ENCODE measurements at regions not wholly inside any gene's neighbourhood (a gene's known extent, or its start where the extent isn't known, plus 50 kb on each side); places are given as distances from the start of the nearest gene placed in this dataset.

DNA sequence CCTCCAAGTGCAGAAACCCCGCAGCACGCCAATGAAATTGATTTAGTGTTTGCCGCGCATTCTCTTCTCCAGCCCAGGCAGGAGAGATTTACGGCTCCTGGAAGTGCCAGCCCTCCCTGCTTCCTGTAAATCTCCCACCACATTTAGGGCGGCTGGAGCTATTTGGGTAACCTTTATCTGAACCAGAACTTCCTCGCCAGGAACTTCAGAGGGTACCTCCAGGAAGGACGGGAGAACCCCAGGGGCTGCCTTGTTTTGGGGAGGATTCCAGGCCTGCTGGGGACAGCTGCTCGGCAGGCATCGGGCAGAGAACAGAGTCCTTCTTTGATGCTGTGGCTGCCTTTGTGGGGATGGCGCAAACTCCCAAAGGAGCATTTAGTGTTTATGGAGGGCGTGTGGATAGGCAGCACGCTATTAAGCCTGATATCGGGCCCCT is 122.0 kb upstream of the MYCN start:
- ChIA-PET CTCF (no interaction called here), POLR2A (no interaction called here)
- Mint-ChIP-seq H3K4me1 (ENCODE audit: insufficient read depth, unreplicated experiment) (no peaks in the 10 kb centered on the region), H3K9me3 (ENCODE audit: unreplicated experiment) (no peaks in the 10 kb centered on the region), H3K4me3 (ENCODE audit: unreplicated experiment) (no peak overlapping the region), H3K27me3 (ENCODE audit: insufficient read depth, unreplicated experiment) (peaks cover 36% of the 10 kb centered on the region), H3K36me3 (ENCODE audit: insufficient read depth, unreplicated experiment) (no peaks in the 10 kb centered on the region), H3K27ac (ENCODE audit: low read depth, unreplicated experiment) (no peak overlapping the region)
- BruUV-seq (replicated peaks): no TSS peak
- no peak for DNase-seq (ENCODE audit: unreplicated experiment)
- intact Hi-C loops (cut with micrococcal nuclease): no loop called here
- TF ChIP-seq, protein P1, sequence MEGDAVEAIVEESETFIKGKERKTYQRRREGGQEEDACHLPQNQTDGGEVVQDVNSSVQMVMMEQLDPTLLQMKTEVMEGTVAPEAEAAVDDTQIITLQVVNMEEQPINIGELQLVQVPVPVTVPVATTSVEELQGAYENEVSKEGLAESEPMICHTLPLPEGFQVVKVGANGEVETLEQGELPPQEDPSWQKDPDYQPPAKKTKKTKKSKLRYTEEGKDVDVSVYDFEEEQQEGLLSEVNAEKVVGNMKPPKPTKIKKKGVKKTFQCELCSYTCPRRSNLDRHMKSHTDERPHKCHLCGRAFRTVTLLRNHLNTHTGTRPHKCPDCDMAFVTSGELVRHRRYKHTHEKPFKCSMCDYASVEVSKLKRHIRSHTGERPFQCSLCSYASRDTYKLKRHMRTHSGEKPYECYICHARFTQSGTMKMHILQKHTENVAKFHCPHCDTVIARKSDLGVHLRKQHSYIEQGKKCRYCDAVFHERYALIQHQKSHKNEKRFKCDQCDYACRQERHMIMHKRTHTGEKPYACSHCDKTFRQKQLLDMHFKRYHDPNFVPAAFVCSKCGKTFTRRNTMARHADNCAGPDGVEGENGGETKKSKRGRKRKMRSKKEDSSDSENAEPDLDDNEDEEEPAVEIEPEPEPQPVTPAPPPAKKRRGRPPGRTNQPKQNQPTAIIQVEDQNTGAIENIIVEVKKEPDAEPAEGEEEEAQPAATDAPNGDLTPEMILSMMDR (IDR thresholded peaks at IDR 0.05; ENCODE audit: unreplicated experiment): no peak

DNA sequence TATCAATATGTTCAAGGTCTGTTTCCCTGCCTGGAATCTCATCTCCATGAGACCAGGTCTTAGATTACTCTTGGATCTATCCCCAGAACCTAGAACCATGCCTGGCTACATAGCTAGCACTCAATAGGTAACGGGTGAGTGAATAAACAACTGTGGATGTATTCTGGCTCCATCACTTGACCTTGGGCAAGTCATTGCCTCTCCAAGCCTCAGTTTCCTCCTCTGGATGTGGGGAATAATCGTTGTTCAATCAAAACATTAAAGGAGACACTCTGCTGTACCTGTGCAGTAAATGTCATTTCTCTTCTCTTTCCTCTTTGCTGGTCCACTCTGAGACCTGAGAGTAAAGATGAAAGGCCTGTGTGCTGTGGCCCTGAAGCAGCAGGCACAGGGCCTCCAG is 121.5 kb upstream of the MYCN start:
- H3K36me3 Mint-ChIP-seq (ENCODE audit: insufficient read depth, unreplicated experiment): no peaks in the 10 kb centered on the region
- no peaks in the 10 kb centered on the region for H3K4me1 Mint-ChIP-seq (ENCODE audit: insufficient read depth, unreplicated experiment)
- CTCF ChIA-PET: no interaction called here
- H3K4me3 Mint-ChIP-seq (ENCODE audit: unreplicated experiment): no peak overlapping the region
- TF ChIP-seq, protein P1 (IDR thresholded peaks at IDR 0.05; ENCODE audit: unreplicated experiment): no peak
- H3K27me3 Mint-ChIP-seq (ENCODE audit: insufficient read depth, unreplicated experiment): peaks cover 30% of the 10 kb centered on the region
- POLR2A ChIA-PET: no interaction called here
- no peak for DNase-seq (ENCODE audit: unreplicated experiment)
- BruUV-seq (replicated peaks): no TSS peak
- intact Hi-C loops (cut with micrococcal nuclease): no loop called here
- no peaks in the 10 kb centered on the region for H3K9me3 Mint-ChIP-seq (ENCODE audit: unreplicated experiment)
- no peak overlapping the region for H3K27ac Mint-ChIP-seq (ENCODE audit: low read depth, unreplicated experiment)

- Mint-ChIP-seq H3K4me3 (ENCODE audit: unreplicated experiment) (no peak overlapping the region), H3K27me3 (ENCODE audit: insufficient read depth, unreplicated experiment) (peaks cover 22% of the 10 kb centered on the region), H3K36me3 (ENCODE audit: insufficient read depth, unreplicated experiment) (no peaks in the 10 kb centered on the region), H3K9me3 (ENCODE audit: unreplicated experiment) (no peaks in the 10 kb centered on the region), H3K27ac (ENCODE audit: low read depth, unreplicated experiment) (no peak overlapping the region), H3K4me1 (ENCODE audit: insufficient read depth, unreplicated experiment) (no peaks in the 10 kb centered on the region)
- TF ChIP-seq, protein P1 (IDR thresholded peaks at IDR 0.05; ENCODE audit: unreplicated experiment): no peak
- no peak for DNase-seq (ENCODE audit: unreplicated experiment)
- no TSS peak for BruUV-seq (replicated peaks)
- intact Hi-C loops (cut with micrococcal nuclease): no loop called here
- ChIA-PET POLR2A (interaction anchor here (0.7 kb wide), 1 partner anchor 206 kb away, joined by 3 read pairs; no protein-coding TSS in a partner anchor), CTCF (no interaction called here)
These were observed 120.6 kb upstream of the MYCN start for GRCh38 chr2:15819562-15820256.

DNA sequence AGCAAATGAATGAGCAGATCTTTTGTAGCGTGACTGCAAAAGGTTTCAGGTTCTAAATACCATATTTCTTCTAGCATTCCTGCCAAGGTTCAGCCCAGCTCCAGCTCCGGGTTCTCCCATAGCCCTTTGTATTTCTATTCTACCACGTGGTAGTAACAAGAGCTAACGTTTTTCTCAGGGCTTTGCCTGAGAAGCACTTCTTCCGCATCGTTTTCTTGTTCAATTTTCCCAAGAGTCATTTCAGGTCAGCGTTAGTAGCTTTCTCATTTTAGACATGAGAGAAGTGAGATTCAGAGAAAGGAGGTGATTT is 120.1 kb upstream of the MYCN start:
- DNase-seq (ENCODE audit: unreplicated experiment): no peak
- intact Hi-C loops (cut with micrococcal nuclease): no loop called here
- ChIA-PET POLR2A (interaction anchor here (0.7 kb wide), 1 partner anchor 206 kb away, joined by 3 read pairs; no protein-coding TSS in a partner anchor), CTCF (no interaction called here)
- Mint-ChIP-seq H3K4me3 (ENCODE audit: unreplicated experiment) (no peak overlapping the region), H3K9me3 (ENCODE audit: unreplicated experiment) (no peaks in the 10 kb centered on the region), H3K27me3 (ENCODE audit: insufficient read depth, unreplicated experiment) (peaks cover 17% of the 10 kb centered on the region), H3K4me1 (ENCODE audit: insufficient read depth, unreplicated experiment) (no peaks in the 10 kb centered on the region), H3K27ac (ENCODE audit: low read depth, unreplicated experiment) (no peak overlapping the region), H3K36me3 (ENCODE audit: insufficient read depth, unreplicated experiment) (no peaks in the 10 kb centered on the region)
- BruUV-seq (replicated peaks): no TSS peak
- TF ChIP-seq, protein P1 (IDR thresholded peaks at IDR 0.05; ENCODE audit: unreplicated experiment): no peak

Measured in MCF 10A (cell line).